Trophoblast cell (in vitro differentiated cells and primary cell): ENCODE measurements at regions not wholly inside any gene's neighbourhood (a gene's known extent, or its start where the extent isn't known, plus 50 kb on each side); places are given as distances from the start of the nearest gene placed in this dataset.

ENCODE experiments used
- DNase-seq, 2 donors: peaks; one replicate each; pipeline ENCODE4 v3.0.0-alpha.2; 2016
- H2AFZ ChIP-seq: 2 replicates; pipeline ENCODE4 v1.6.1; 2013; ENCODE audit warnings: low read length, moderate library complexity, mild to moderate bottlenecking; ENCODE audit not compliant: insufficient read depth, poor library complexity
- H2AK5ac ChIP-seq: 2 replicates; pipeline ENCODE4 v1.6.1; 2013; ENCODE audit warnings: mild to moderate bottlenecking, low read length
- H2BK120ac ChIP-seq: 2 replicates; pipeline ENCODE4 v1.6.1; 2013; ENCODE audit warnings: low read length, mild to moderate bottlenecking, moderate library complexity; ENCODE audit not compliant: insufficient read depth, poor library complexity
- H2BK12ac ChIP-seq: 2 replicates; pipeline ENCODE4 v1.6.1; 2013; ENCODE audit warnings: mild to moderate bottlenecking, low read length, moderate library complexity
- H2BK5ac ChIP-seq: 2 replicates; pipeline ENCODE4 v1.6.1; 2013; ENCODE audit warnings: low read length, low read depth, moderate library complexity, mild to moderate bottlenecking; ENCODE audit not compliant: poor library complexity
- H3K14ac ChIP-seq: 2 replicates; pipeline ENCODE4 v1.6.1; 2013; ENCODE audit warnings: mild to moderate bottlenecking, low read length
- H3K18ac ChIP-seq: 2 replicates; pipeline ENCODE4 v1.6.1; 2013; ENCODE audit warnings: mild to moderate bottlenecking, low read length
- H3K23ac ChIP-seq: 2 replicates; pipeline ENCODE4 v1.6.1; 2013; ENCODE audit warnings: low read length
- H3K27ac ChIP-seq: 2 replicates; pipeline ENCODE4 v1.5.1; 2013; ENCODE audit warnings: low read depth, mild to moderate bottlenecking, inconsistent platforms, low read length, moderate library complexity
- H3K27me3 ChIP-seq: 2 replicates; pipeline ENCODE4 v1.6.1; 2013; ENCODE audit warnings: inconsistent platforms, mild to moderate bottlenecking, low read length, moderate library complexity; ENCODE audit not compliant: insufficient read depth
- H3K36me3 ChIP-seq, 2 experiments: 1 replicate in 1 of 2; 2 replicates in 1 of 2; pipeline ENCODE4 v1.6.1; 2013; ENCODE audit warnings: low read length in 2 of 2, mild to moderate bottlenecking in 2 of 2, moderate library complexity in 1 of 2; ENCODE audit not compliant: insufficient read depth in 2 of 2, control insufficient read depth in 1 of 2
- H3K4ac ChIP-seq: 2 replicates; pipeline ENCODE4 v1.6.1; 2013; ENCODE audit warnings: low read depth, mild to moderate bottlenecking, low read length, moderate library complexity
- H3K4me1 ChIP-seq, 2 experiments: 1 replicate in 1 of 2; 2 replicates in 1 of 2; pipeline ENCODE4 v1.6.1; 2013; ENCODE audit warnings: low read length in 2 of 2, mild to moderate bottlenecking in 2 of 2, moderate library complexity in 1 of 2; ENCODE audit not compliant: insufficient read depth in 2 of 2, control insufficient read depth in 1 of 2
- H3K4me2 ChIP-seq: 2 replicates; pipeline ENCODE4 v1.6.1; 2013; ENCODE audit warnings: inconsistent platforms, mild to moderate bottlenecking, low read length, moderate library complexity
- H3K4me3 ChIP-seq: 2 replicates; pipeline ENCODE4 v1.5.1; 2013; ENCODE audit warnings: mild to moderate bottlenecking, low read depth, low read length, inconsistent platforms
- H3K79me1 ChIP-seq: one replicate; pipeline ENCODE4 v1.6.1; 2013; ENCODE audit warnings: low read length
- H3K79me2 ChIP-seq: 2 replicates; pipeline ENCODE4 v1.6.1; 2013; ENCODE audit warnings: low read length, mild to moderate bottlenecking; ENCODE audit not compliant: control insufficient read depth, insufficient read depth, poor library complexity
- H3K9ac ChIP-seq: 2 replicates; pipeline ENCODE4 v1.6.1; 2013; ENCODE audit warnings: mild to moderate bottlenecking, low read length
- H3K9me3 ChIP-seq: 2 replicates; pipeline ENCODE4 v1.6.1; 2013; ENCODE audit warnings: low read depth, mild to moderate bottlenecking, control low read depth, inconsistent platforms, low read length; ENCODE audit not compliant: insufficient read depth
- H4K12ac ChIP-seq: 2 replicates; pipeline ENCODE4 v1.6.1; 2013; ENCODE audit warnings: low read depth, mild to moderate bottlenecking, low read length, moderate library complexity
- H4K8ac ChIP-seq: 2 replicates; pipeline ENCODE4 v1.6.1; 2013; ENCODE audit warnings: low read depth, mild to moderate bottlenecking, low read length, moderate library complexity
- H4K91ac ChIP-seq: one replicate; pipeline ENCODE4 v1.6.1; 2013; ENCODE audit warnings: low read depth, mild to moderate bottlenecking, low read length, moderate library complexity
- WGBS: extraction: QIAGEN DNeasy Blood & Tissue Kit; methylation state at CpG from one replicate; pipeline ENCODE4 v1.1.7; 2013; ENCODE audit warnings: missing lambda C conversion rate; ENCODE audit not compliant: insufficient read length, insufficient coverage; ENCODE audit errors: extremely low coverage; 5-methylcytosine and 5-hydroxymethylcytosine counted together

GRCh38 chr6:167422934-167423333 is 98.0 kb downstream of the TTLL2 start:
- Histone ChIP-seq H4K91ac (no peak overlapping the region), H3K14ac (no peak overlapping the region), H3K4me1 (no peaks in the 10 kb centered on the region), H2AK5ac (no peak overlapping the region), H3K4ac (no peak overlapping the region), H3K27me3 (no peaks in the 10 kb centered on the region), H2BK120ac (no peak overlapping the region), H2BK12ac (no peak overlapping the region), H3K4me2 (no peak overlapping the region), H3K9ac (no peak overlapping the region), H4K12ac (no peak overlapping the region), H4K8ac (no peak overlapping the region), H2BK5ac (no peak overlapping the region), H3K79me2 (no peaks in the 10 kb centered on the region), H3K4me3 (no peak overlapping the region), H3K36me3 (no peaks in the 10 kb centered on the region), H2AFZ (no peak overlapping the region), H3K27ac (no peak overlapping the region), H3K79me1 (no peaks in the 10 kb centered on the region), H3K18ac (no peak overlapping the region), H3K23ac (no peak overlapping the region), H3K9me3 (peaks cover 7% of the 10 kb centered on the region)
- DNase-seq, result no peak
- WGBS, result no CpG with 5 or more reads among the region's 23 CpGs

- no peak overlapping the region for H4K91ac ChIP-seq
- no CpG with 5 or more reads among the region's 22 CpGs for WGBS
- H3K36me3 ChIP-seq, result no peaks in the 10 kb centered on the region
- no peak overlapping the region for H3K18ac ChIP-seq
- no peak overlapping the region for H3K23ac ChIP-seq
- H2BK5ac ChIP-seq, result no peak overlapping the region
- H3K4ac ChIP-seq, result no peak overlapping the region
- no peaks in the 10 kb centered on the region for H3K79me1 ChIP-seq
- no peak overlapping the region for H2BK12ac ChIP-seq
- peaks cover 7% of the 10 kb centered on the region for H3K9me3 ChIP-seq
- H2AK5ac ChIP-seq, result no peak overlapping the region
- H4K12ac ChIP-seq, result no peak overlapping the region
- no peak overlapping the region for H4K8ac ChIP-seq
- no peak overlapping the region for H3K4me2 ChIP-seq
- no peaks in the 10 kb centered on the region for H3K79me2 ChIP-seq
- H3K4me1 ChIP-seq, result no peaks in the 10 kb centered on the region
- H3K14ac ChIP-seq, result no peak overlapping the region
- no peak overlapping the region for H3K27ac ChIP-seq
- no peak overlapping the region for H3K9ac ChIP-seq
- no peaks in the 10 kb centered on the region for H3K27me3 ChIP-seq
- peak; percentile 18 to 44 for DNase-seq
- no peak overlapping the region for H3K4me3 ChIP-seq
- no peak overlapping the region for H2AFZ ChIP-seq
- no peak overlapping the region for H2BK120ac ChIP-seq
Measured at GRCh38 chr6:167424060-167424673, 99.3 kb downstream of the TTLL2 start.

GRCh38 chr6:167424700-167425099 is 99.8 kb downstream of the TTLL2 start:
- no peak overlapping the region for H3K18ac ChIP-seq
- H3K9me3 ChIP-seq, result peaks cover 7% of the 10 kb centered on the region
- no peaks in the 10 kb centered on the region for H3K27me3 ChIP-seq
- no peak overlapping the region for H4K91ac ChIP-seq
- H3K23ac ChIP-seq, result no peak overlapping the region
- no peaks in the 10 kb centered on the region for H3K79me2 ChIP-seq
- no peak for DNase-seq
- H3K4me2 ChIP-seq, result no peak overlapping the region
- no peak overlapping the region for H2AK5ac ChIP-seq
- no CpG with 5 or more reads among the region's 9 CpGs for WGBS
- no peak overlapping the region for H2BK120ac ChIP-seq
- H3K27ac ChIP-seq, result no peak overlapping the region
- H3K14ac ChIP-seq, result no peak overlapping the region
- H3K9ac ChIP-seq, result no peak overlapping the region
- no peak overlapping the region for H2AFZ ChIP-seq
- H3K4me3 ChIP-seq, result no peak overlapping the region
- no peak overlapping the region for H2BK12ac ChIP-seq
- no peaks in the 10 kb centered on the region for H3K36me3 ChIP-seq
- no peak overlapping the region for H4K8ac ChIP-seq
- no peak overlapping the region for H4K12ac ChIP-seq
- no peak overlapping the region for H2BK5ac ChIP-seq
- no peaks in the 10 kb centered on the region for H3K4me1 ChIP-seq
- H3K4ac ChIP-seq, result no peak overlapping the region
- H3K79me1 ChIP-seq, result no peaks in the 10 kb centered on the region

- no peak overlapping the region for H2BK5ac ChIP-seq
Measured at GRCh38 chr6:167426084-167426483, 101.2 kb downstream of the TTLL2 start.

More at GRCh38 chr6:167426084-167426483, 101.2 kb downstream of the TTLL2 start:
- no peak overlapping the region for H2BK120ac ChIP-seq
- no peak overlapping the region for H3K23ac ChIP-seq
- no peak overlapping the region for H4K12ac ChIP-seq
- peaks cover 7% of the 10 kb centered on the region for H3K9me3 ChIP-seq
- H3K36me3 ChIP-seq, result no peaks in the 10 kb centered on the region
- H4K91ac ChIP-seq, result no peak overlapping the region
- no peaks in the 10 kb centered on the region for H3K27me3 ChIP-seq
- no peaks in the 10 kb centered on the region for H3K79me1 ChIP-seq
- H3K79me2 ChIP-seq, result no peaks in the 10 kb centered on the region
- H3K4me1 ChIP-seq, result no peaks in the 10 kb centered on the region
- H3K18ac ChIP-seq, result no peak overlapping the region
- no peak overlapping the region for H2AK5ac ChIP-seq
- DNase-seq, result no peak
- H3K4ac ChIP-seq, result no peak overlapping the region
- WGBS, result no CpG with 5 or more reads among the region's 5 CpGs
- H2AFZ ChIP-seq, result no peak overlapping the region
- H4K8ac ChIP-seq, result no peak overlapping the region
- H3K4me2 ChIP-seq, result no peak overlapping the region
- no peak overlapping the region for H3K4me3 ChIP-seq
- no peak overlapping the region for H3K14ac ChIP-seq
- H2BK12ac ChIP-seq, result no peak overlapping the region
- H3K9ac ChIP-seq, result no peak overlapping the region
- H3K27ac ChIP-seq, result no peak overlapping the region
